Neural cell (in vitro differentiated cells): ENCODE measurements at regions not wholly inside any gene's neighbourhood (a gene's known extent, or its start where the extent isn't known, plus 50 kb on each side); places are given as distances from the start of the nearest gene placed in this dataset.

Experiments
- H2AFZ ChIP-seq: fragments of 200-600, 300-800 bp; sonication (generic), shearing (Covaris generic); 2 replicates; pipeline ENCODE4 v1.6.0; 2014; ENCODE audit warnings: low read depth, mild to moderate bottlenecking, antibody characterized with exemption, low read length, moderate library complexity
- H3F3A ChIP-seq: fragments of 200-600 bp; shearing (Covaris generic); 2 replicates; pipeline ENCODE4 v1.6.1; 2016; ENCODE audit warnings: mild to moderate bottlenecking, moderate library complexity, mixed read lengths, antibody characterized with exemption, low read length; ENCODE audit not compliant: insufficient read depth, poor library complexity, severe bottlenecking
- H3K27ac ChIP-seq: fragments of 200-600, 300-800 bp; sonication (generic), shearing (Covaris generic); 2 replicates; pipeline ENCODE4 v1.5.1; 2014; ENCODE audit warnings: mild to moderate bottlenecking, low read length, moderate library complexity
- H3K27me3 ChIP-seq: fragments of 300-800, 200-600 bp; sonication (generic), shearing (Covaris generic); 2 replicates; pipeline ENCODE4 v1.6.0; 2014; ENCODE audit warnings: mild to moderate bottlenecking, low read depth, low read length, moderate library complexity; ENCODE audit not compliant: insufficient read depth
- H3K36me3 ChIP-seq: fragments of 300-800, 200-600 bp; sonication (generic), shearing (Covaris generic); 2 replicates; pipeline ENCODE4 v1.5.1; 2014; ENCODE audit warnings: mild to moderate bottlenecking, antibody characterized with exemption, low read length, moderate library complexity; ENCODE audit not compliant: insufficient read depth
- H3K4me2 ChIP-seq: fragments of 300-800, 200-600 bp; sonication (generic), shearing (Covaris generic); 2 replicates; pipeline ENCODE4 v1.6.0; 2014; ENCODE audit warnings: mild to moderate bottlenecking, low read length
- H3K4me3 ChIP-seq: fragments of 300-800, 200-600 bp; sonication (generic), shearing (Covaris generic); 2 replicates; pipeline ENCODE4 v1.5.1; 2014; ENCODE audit warnings: mild to moderate bottlenecking, low read length, moderate library complexity
- H3K79me2 ChIP-seq: fragments of 200-600 bp; shearing (Covaris generic); replicated peaks from 2 replicates; pipeline ENCODE4 v1.6.0; 2014; ENCODE audit warnings: mild to moderate bottlenecking, low read length, moderate library complexity; ENCODE audit not compliant: insufficient read depth
- H3K9ac ChIP-seq: fragments of 300-800, 200-600 bp; sonication (generic), shearing (Covaris generic); 2 replicates; pipeline ENCODE4 v1.6.1; 2016; ENCODE audit warnings: mild to moderate bottlenecking, low read length, mixed read lengths
- H3K9me2 ChIP-seq: fragments of 200-600 bp; shearing (Covaris generic); 2 replicates; pipeline ENCODE4 v1.6.1; 2016; ENCODE audit warnings: mild to moderate bottlenecking, low read length, mixed read lengths; ENCODE audit not compliant: insufficient read depth
- H3K9me3 ChIP-seq: fragments of 200-600, 300-800 bp; sonication (generic), shearing (Covaris generic); 2 replicates; pipeline ENCODE4 v1.6.1; 2016; ENCODE audit warnings: mild to moderate bottlenecking, mixed run types, low read length, moderate library complexity, mixed read lengths
- H4K20me1 ChIP-seq: fragments of 200-600 bp; shearing (Covaris generic); 2 replicates; pipeline ENCODE4 v1.6.1; 2016; ENCODE audit warnings: mild to moderate bottlenecking, mixed run types; ENCODE audit not compliant: insufficient read depth
- EP300 ChIP-seq: fragments of 450-650 bp; conservative IDR thresholded peaks from 2 replicates; pipeline ENCODE4 v1.6.1; 2014; ENCODE audit warnings: antibody characterized with exemption, mild to moderate bottlenecking, moderate library complexity; ENCODE audit not compliant: poor library complexity, severe bottlenecking
- EZH2 ChIP-seq: fragments of 200-600, 300-800 bp; shearing (Covaris generic), sonication (generic); IDR thresholded peaks from 2 replicates; pipeline ENCODE4 v1.6.1; 2014; ENCODE audit warnings: antibody characterized with exemption, low read length, borderline replicate concordance, mild to moderate bottlenecking; ENCODE audit not compliant: insufficient read depth, poor library complexity, severe bottlenecking
- MXI1 ChIP-seq: fragments of 450-650 bp; conservative IDR thresholded peaks from 2 replicates; pipeline ENCODE4 v1.6.1; 2014; ENCODE audit warnings: antibody characterized with exemption, mild to moderate bottlenecking; ENCODE audit not compliant: poor library complexity, severe bottlenecking
- POLR2AphosphoS5 ChIP-seq: IDR thresholded peaks from 2 replicates; pipeline ENCODE4 v1.6.1; 2012
- RAD21 ChIP-seq: fragments of 450-650 bp; conservative IDR thresholded peaks from 2 replicates; pipeline ENCODE4 v1.6.1; 2014; ENCODE audit warnings: antibody characterized with exemption, mild to moderate bottlenecking, moderate library complexity
- SMC3 ChIP-seq: fragments of 450-650 bp; conservative IDR thresholded peaks from 2 replicates; pipeline ENCODE4 v1.6.1; 2014; ENCODE audit warnings: antibody characterized with exemption, mild to moderate bottlenecking, moderate library complexity; ENCODE audit not compliant: poor library complexity
- TAF1 ChIP-seq: IDR thresholded peaks from 2 replicates; pipeline ENCODE4 v1.6.1; 2012; ENCODE audit warnings: low read depth
- TF ChIP-seq, protein P1 (sequence below): IDR thresholded peaks from 2 replicates; pipeline ENCODE4 v1.6.1; 2012; ENCODE audit warnings: borderline replicate concordance
- TF ChIP-seq, protein P2 (sequence below): fragments of 450-650 bp; IDR thresholded peaks from 2 replicates; pipeline ENCODE4 v1.5.1; 2014; ENCODE audit warnings: antibody characterized with exemption, mild to moderate bottlenecking, moderate library complexity; ENCODE audit not compliant: poor library complexity, severe bottlenecking

DNA sequence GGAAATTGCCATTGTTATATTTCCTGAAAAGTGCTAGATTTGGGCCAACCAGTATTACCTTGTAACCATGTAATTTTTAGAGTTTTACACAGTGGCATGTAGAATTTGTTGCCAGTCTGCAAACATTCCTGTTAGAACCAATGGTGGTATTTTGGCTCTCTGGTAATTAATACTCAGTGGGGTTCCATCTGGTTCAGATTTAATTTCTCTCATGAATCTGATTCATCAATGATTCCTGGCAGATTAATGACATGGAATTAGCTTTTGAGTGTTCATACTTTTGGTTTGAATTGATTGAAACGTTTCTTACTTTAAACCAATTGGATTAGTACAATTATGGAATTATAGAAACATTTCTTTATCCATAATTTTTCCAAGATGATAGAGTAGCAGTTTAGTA lies 93.2 kb downstream of the MC4R start:
- Histone ChIP-seq H3K27ac (no peak overlapping the region), H2AFZ (no peak overlapping the region), H3K4me3 (no peak overlapping the region), H3K4me2 (no peak overlapping the region), H3K79me2 (no peaks in the 10 kb centered on the region), H3F3A (no peaks in the 10 kb centered on the region), H3K36me3 (no peaks in the 10 kb centered on the region), H4K20me1 (no peaks in the 10 kb centered on the region), H3K9ac (no peak overlapping the region), H3K9me2 (no peaks in the 10 kb centered on the region), H3K9me3 (no peaks in the 10 kb centered on the region), H3K27me3 (no peaks in the 10 kb centered on the region)
- TF ChIP-seq, protein P1, sequence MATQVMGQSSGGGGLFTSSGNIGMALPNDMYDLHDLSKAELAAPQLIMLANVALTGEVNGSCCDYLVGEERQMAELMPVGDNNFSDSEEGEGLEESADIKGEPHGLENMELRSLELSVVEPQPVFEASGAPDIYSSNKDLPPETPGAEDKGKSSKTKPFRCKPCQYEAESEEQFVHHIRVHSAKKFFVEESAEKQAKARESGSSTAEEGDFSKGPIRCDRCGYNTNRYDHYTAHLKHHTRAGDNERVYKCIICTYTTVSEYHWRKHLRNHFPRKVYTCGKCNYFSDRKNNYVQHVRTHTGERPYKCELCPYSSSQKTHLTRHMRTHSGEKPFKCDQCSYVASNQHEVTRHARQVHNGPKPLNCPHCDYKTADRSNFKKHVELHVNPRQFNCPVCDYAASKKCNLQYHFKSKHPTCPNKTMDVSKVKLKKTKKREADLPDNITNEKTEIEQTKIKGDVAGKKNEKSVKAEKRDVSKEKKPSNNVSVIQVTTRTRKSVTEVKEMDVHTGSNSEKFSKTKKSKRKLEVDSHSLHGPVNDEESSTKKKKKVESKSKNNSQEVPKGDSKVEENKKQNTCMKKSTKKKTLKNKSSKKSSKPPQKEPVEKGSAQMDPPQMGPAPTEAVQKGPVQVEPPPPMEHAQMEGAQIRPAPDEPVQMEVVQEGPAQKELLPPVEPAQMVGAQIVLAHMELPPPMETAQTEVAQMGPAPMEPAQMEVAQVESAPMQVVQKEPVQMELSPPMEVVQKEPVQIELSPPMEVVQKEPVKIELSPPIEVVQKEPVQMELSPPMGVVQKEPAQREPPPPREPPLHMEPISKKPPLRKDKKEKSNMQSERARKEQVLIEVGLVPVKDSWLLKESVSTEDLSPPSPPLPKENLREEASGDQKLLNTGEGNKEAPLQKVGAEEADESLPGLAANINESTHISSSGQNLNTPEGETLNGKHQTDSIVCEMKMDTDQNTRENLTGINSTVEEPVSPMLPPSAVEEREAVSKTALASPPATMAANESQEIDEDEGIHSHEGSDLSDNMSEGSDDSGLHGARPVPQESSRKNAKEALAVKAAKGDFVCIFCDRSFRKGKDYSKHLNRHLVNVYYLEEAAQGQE: no peak
- no peak for TF ChIP-seq SMC3
- no peak for TF ChIP-seq MXI1
- no peak for TF ChIP-seq EP300
- no peak for TF ChIP-seq TAF1
- no peak for TF ChIP-seq RAD21
- no peak for TF ChIP-seq POLR2AphosphoS5
- TF ChIP-seq EZH2: no peak
- TF ChIP-seq, protein P2, sequence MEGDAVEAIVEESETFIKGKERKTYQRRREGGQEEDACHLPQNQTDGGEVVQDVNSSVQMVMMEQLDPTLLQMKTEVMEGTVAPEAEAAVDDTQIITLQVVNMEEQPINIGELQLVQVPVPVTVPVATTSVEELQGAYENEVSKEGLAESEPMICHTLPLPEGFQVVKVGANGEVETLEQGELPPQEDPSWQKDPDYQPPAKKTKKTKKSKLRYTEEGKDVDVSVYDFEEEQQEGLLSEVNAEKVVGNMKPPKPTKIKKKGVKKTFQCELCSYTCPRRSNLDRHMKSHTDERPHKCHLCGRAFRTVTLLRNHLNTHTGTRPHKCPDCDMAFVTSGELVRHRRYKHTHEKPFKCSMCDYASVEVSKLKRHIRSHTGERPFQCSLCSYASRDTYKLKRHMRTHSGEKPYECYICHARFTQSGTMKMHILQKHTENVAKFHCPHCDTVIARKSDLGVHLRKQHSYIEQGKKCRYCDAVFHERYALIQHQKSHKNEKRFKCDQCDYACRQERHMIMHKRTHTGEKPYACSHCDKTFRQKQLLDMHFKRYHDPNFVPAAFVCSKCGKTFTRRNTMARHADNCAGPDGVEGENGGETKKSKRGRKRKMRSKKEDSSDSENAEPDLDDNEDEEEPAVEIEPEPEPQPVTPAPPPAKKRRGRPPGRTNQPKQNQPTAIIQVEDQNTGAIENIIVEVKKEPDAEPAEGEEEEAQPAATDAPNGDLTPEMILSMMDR: no peak

DNA sequence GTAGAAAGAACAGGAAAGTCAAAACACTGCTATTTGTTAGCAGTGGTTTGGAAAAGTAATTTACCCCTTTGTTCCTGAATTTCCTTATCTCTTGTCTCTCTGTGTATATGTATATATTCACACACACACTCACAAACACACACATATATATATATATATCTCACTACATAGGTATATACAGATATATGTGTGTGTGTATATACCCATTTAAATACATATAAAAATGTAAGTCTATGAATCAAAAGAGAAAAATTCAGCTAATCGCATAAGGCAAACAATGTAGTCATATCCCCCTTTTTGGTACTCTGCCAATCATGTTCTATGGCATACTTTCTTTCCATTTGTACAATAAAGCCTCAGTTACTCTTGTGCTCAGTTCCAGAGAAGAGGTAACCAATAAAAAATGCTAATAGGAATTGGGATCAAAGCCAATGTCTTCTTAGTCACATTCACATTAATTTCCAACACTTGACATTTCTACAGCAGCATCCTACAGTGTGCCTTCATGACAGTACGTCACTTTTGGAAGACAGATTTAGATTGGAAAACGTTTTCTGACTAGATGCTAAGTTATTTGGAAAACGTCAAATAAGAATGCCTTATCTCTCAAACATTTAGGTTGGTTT lies 94.6 kb downstream of the MC4R start:
- no peak overlapping the region for H3K27ac ChIP-seq
- H3K27me3 ChIP-seq: no peaks in the 10 kb centered on the region
- no peaks in the 10 kb centered on the region for H4K20me1 ChIP-seq
- no peak overlapping the region for H3K9ac ChIP-seq
- H3K9me3 ChIP-seq: no peaks in the 10 kb centered on the region
- no peak overlapping the region for H2AFZ ChIP-seq
- H3K9me2 ChIP-seq: no peaks in the 10 kb centered on the region
- no peaks in the 10 kb centered on the region for H3F3A ChIP-seq
- TF ChIP-seq RAD21: no peak
- peak; percentile 42 for TF ChIP-seq EP300
- H3K36me3 ChIP-seq: no peaks in the 10 kb centered on the region
- H3K79me2 ChIP-seq: no peaks in the 10 kb centered on the region
- H3K4me2 ChIP-seq: no peak overlapping the region
- H3K4me3 ChIP-seq: no peak overlapping the region
